ENCODE measurements at regions not wholly inside any gene's neighbourhood (a gene's known extent, or its start where the extent isn't known, plus 50 kb on each side); places are given as distances from the start of the nearest gene placed in this dataset.

DNA sequence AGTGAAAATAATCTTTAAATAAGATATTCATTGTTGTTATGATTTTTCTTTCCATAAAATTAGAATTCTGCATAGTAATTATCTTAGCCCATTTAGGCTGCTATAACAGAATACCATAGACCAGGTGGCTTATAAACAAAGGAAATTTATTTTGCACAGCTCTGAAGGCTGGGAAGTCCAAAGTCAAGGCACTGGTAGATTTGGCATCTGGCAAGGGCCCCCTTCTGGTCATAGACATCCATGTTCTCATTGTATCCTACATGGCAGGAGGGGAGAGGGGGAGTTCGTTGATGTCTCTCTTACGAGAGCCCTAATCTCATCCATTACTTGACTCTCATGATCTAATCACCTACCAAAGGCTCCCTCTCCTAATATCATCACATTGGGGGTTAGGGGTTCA, 175.0 kb upstream of the CCN2 start:
- no peak for TF ChIP-seq POLR2A (IDR thresholded peaks at IDR 0.05)
- TF ChIP-seq, protein P1, sequence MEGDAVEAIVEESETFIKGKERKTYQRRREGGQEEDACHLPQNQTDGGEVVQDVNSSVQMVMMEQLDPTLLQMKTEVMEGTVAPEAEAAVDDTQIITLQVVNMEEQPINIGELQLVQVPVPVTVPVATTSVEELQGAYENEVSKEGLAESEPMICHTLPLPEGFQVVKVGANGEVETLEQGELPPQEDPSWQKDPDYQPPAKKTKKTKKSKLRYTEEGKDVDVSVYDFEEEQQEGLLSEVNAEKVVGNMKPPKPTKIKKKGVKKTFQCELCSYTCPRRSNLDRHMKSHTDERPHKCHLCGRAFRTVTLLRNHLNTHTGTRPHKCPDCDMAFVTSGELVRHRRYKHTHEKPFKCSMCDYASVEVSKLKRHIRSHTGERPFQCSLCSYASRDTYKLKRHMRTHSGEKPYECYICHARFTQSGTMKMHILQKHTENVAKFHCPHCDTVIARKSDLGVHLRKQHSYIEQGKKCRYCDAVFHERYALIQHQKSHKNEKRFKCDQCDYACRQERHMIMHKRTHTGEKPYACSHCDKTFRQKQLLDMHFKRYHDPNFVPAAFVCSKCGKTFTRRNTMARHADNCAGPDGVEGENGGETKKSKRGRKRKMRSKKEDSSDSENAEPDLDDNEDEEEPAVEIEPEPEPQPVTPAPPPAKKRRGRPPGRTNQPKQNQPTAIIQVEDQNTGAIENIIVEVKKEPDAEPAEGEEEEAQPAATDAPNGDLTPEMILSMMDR (IDR thresholded peaks at IDR 0.05): no peak
